Stimulated activated CD4-positive, alpha-beta T cell treated with anti-CD3 and anti-CD28 coated beads, Interleukin-15, amount 100 ng/mL, for 48 hours (primary cell): ENCODE measurements at regions not wholly inside any gene's neighbourhood (a gene's known extent, or its start where the extent isn't known, plus 50 kb on each side); places are given as distances from the start of the nearest gene placed in this dataset.

Experiments
- DNase-seq, 2 donors: peaks; one replicate each; pipeline ENCODE4 v3.0.0-alpha.2; 2020; ENCODE audit warnings: low read depth in 2 of 2

DNA sequence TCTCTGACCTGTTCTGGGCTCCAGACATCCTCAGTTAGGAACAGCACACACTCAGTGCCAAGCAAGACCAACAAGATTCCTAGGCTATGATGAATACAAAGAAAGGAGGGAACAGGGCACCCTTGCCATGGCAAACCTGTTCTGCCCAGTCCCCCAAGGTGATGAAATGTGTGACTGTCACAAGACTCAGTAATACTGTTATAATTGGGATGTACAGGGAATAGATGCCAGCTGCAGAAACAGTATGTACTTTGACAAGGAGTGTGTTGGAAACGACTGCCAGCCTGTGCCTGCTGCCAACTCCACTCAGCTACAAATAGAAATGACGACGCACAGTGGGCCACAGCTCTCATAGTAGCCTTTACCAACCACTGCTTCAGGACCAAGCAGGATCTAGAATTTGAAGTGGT is 453.0 kb downstream of the EFNA5 start:
- DNase-seq, result no peak

DNA sequence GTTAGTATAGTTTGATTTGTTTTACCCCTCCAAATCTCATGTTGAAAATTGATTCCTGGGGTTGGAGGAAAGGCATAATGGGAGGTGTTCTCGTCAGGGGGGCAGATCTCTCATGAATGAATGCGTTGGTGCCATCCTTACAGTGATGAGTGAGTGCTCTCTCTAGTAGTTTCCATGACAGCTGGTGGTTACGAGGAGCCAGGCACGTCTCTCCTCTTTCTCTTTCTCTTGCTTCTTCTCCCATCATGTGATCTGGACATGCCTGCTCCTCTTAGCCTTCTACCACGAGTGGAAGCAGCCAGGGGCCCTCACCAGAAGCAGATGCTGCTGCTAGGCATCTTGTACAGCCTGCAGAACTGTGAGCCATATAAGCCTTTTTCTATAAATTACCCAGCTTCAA is 454.1 kb downstream of the EFNA5 start:
- no peak for DNase-seq

DNA sequence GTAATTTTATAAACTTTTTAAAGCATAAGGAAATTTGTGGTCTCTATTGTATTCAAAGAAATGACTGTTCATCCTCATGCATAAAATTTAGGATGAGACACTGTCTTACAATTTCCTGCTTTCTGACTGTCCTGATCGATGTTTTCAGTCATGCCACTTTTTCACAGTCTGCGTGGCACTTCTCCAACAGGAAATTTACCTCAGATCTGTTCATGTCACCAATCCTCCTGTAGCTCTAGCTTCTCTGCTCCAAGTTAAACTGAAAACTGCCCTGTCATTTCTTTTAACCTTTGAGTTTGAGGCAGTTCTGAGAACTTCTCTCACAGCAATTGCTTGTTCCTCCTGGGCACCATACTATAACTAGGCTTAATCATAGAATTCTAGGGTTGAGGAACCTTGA is 455.1 kb downstream of the EFNA5 start:
- no peak for DNase-seq

DNA sequence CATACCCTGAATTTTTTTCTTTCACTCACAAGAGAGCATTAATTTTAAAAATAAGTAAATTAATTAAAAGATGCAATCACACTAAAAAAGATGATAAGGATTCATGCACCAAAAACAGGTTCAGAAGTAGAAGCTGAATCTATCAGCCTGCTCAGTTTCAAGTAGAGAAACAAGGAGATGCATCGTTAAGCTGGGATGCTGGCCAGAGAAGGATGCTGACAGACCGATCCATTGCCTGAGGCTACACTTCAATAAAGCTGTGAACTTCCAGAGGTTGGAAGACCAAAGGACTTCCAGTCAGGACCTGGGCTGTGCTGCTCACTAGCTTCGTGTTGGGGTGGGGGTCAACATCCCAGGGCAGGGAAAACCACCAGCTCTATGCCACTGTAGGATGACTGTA is 457.7 kb downstream of the EFNA5 start:
- DNase-seq, result no peak

DNA sequence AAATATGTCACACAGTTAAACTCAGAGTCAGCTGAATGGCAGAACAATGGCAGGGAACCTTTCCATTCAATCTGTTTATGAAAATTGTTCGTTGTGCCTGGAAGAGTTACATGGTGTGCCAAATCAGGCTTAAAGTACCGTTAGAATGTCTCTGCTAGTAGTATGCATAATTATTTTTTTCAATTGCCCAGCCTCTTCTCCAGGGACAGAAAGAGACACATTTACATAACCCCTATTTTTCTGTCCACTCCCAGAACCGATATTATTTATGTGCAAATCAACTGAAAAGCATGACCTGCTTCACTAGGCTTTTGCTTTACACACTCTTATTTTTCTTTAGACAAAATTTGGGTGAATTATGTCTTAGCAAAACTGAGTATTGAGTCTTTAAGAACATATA is 459.1 kb downstream of the EFNA5 start:
- DNase-seq, result no peak

DNA sequence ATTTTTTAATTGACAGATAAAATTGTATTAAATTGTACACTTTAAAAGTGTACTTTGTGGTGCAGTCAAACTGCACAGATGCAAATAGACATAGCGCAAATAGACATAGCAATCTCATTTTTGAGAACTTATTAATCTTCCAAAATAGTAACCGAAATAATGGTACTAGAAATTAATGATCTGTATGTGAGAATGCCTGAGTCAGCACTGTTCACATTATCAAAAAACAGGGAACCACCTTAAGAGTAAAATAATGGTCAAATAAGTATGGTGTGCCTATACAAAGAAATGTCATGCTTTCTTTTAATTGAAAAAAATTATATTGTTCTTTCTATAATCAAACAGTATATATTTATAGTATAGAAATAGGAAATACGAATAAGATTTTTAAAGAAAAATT is 461.9 kb downstream of the EFNA5 start:
- no peak for DNase-seq

DNA sequence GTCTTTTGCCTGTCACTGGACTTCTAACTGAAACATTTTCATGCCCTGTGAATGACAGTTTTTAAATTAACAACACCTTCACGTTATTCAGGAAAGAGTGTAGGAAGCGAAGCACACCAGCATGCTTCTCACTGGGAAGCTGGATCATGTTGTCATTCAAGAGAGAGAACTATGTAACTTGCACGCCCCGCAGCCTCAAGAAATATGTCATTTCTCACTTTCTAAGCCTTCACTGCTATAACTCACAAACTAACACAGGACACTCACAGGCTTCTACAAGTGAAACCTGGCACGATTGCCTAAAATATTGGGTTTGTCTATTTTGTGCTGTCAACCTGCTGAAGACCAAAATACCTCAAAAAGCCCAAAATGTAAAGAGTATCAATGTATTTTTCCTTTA is 466.3 kb downstream of the EFNA5 start:
- no peak for DNase-seq

DNA sequence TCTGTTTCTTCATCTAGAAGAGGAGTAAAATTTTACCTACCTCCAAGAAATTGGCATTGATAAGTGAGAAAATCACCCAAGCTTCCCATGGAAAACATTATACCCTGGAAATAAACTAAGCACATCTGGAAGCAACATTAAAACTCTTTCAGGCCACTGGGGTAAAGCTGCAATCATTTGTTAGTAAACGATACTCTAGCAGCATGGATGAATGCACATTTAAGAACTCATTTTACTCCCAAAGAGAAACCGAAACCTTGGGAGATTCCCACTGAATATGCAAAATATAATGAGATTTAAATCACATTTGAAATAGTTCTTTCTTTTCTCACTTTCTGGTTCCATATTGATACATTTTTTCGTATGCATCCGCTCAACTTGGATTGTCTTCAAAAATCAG is 467.5 kb downstream of the EFNA5 start:
- no peak for DNase-seq

DNA sequence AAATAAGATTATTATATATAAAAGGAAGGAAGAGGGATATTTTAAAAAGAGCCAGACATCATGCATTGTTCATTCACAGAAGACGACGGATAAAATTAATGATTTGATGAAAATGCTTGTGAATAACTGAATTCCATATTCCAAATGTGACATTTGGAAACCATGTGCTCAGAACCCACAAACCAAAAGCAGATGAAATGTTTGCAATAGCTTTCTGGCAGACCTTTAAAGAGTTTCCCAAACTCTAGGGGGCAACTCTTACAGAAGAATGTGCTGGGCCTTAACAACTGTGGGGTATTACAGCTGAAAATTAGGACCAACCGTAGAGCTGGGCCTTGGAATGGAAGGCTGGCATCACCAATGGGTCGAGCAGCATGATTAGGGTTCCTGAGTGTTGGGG is 471.0 kb downstream of the EFNA5 start:
- no peak for DNase-seq

DNA sequence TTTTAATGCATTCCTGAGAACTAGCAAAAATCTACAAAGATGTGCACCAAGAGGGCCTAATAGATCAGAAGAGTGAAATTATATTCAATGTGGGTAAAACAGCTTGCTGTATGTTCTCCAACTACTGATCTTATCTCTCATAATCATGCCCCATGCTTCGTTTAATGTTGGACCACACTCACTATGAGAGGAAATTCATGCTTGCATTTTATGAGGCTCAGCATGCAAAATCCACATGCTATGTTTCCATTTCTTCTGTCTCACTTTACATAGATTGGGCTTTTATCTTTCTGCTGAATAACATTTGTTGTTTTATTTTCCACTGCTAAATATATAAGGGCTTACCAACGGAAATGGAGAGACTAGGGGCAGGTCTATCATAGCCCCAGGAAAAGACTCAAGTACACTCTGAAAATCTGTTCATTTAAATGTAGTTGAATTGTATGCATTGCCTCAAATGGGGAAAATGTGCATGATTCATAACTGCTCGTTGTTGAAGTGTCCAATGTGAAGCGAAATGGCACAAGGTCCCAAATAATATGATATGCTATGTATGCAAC is 474.2 kb downstream of the EFNA5 start:
- no peak for DNase-seq

DNA sequence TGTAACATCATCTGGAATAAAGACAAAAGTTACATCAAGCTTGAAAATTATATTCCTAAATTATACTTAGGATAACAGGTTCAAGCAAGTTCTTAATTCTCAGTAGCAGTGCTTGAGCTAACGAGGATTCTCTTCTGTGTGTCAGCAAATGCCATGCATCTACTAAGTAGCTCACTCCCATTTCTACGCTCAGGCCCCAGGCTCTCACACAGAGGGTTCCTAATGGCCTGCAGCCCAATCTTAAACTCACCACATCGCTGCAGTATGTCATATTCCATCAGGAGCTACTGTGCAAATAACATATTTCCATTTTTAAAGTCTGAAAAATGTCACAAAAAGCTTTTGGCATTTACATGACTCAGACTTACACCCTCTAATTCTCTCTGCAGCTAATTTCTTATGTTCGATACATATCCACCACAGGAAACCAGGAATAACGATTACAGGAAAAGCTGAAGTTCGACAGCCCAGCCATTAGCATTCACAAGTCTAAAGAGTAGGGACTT is 474.8 kb downstream of the EFNA5 start:
- no peak for DNase-seq

DNA sequence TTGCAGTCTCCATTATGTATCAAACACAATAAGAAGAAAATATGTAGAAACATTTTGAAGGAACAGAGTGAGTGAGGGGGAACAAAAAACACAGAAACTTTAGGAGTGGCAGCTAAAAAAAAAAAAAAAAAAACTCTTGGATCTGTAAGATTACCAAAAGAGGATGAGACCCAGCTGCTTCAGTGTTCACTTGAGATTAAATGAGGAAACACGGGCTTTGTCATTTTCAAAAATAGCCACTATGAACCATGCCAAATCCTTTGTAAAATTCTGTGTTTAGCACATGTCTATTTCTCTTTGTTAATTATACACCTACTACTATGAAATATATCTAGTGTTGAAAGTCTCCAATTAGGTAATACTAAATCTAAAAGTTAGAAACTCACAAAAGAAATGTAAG is 485.9 kb downstream of the EFNA5 start:
- DNase-seq, result no peak

DNA sequence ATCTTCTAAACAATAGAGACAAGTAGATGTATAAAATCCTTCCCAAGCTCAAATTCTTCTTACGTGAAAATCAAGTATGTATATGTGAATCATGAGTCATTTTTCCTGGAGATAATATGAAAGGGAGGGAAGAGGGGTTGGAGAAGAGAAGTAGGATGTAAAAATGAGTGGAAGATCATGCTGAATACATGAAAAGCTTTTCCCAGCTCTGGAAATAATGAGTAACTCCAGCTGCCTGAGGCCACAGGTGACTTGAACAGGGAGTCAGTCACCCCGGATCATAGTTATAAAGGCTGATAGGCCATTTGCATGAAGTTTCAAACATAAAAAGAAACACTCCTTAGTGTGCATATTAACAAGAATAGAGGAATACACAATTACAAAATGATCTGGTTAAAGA is 486.7 kb downstream of the EFNA5 start:
- DNase-seq, result no peak

DNA sequence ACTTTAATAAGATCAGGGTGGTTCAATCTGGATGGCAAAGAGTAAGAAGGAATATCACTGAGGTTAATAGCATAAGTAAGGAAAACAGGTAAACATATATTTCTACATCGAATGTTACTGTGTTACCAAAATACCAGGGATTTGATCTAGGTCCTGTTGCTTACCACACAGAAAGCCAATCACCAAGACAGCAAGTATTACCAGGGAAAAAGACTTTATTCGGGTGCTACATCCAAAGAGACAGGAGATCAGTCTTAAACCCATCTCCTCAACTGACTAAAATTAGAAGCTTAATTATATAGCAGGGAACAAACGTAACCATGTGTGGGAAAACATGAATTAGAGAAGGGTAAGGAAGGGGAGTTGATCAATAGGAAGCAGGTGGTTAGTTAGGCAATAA is 500.1 kb downstream of the EFNA5 start:
- DNase-seq, result no peak

DNA sequence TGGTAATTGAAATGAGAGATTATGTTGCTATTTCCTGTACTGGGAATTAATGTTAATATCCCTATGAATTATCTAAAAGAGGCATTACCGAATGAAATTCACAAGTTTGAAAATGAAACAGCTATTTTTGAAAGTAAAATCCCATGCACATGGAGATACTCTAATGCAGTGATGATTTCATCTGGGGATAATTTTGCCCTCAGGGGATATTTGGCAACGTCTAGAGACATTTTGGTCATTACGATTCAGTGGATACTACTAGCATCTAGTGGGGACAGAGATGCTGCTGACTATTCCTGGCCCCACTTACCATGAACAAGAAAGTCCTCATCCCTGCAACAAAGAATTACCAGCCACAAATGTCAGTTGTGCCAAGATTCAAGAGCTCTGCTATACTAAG is 500.9 kb downstream of the EFNA5 start:
- DNase-seq, result no peak

DNA sequence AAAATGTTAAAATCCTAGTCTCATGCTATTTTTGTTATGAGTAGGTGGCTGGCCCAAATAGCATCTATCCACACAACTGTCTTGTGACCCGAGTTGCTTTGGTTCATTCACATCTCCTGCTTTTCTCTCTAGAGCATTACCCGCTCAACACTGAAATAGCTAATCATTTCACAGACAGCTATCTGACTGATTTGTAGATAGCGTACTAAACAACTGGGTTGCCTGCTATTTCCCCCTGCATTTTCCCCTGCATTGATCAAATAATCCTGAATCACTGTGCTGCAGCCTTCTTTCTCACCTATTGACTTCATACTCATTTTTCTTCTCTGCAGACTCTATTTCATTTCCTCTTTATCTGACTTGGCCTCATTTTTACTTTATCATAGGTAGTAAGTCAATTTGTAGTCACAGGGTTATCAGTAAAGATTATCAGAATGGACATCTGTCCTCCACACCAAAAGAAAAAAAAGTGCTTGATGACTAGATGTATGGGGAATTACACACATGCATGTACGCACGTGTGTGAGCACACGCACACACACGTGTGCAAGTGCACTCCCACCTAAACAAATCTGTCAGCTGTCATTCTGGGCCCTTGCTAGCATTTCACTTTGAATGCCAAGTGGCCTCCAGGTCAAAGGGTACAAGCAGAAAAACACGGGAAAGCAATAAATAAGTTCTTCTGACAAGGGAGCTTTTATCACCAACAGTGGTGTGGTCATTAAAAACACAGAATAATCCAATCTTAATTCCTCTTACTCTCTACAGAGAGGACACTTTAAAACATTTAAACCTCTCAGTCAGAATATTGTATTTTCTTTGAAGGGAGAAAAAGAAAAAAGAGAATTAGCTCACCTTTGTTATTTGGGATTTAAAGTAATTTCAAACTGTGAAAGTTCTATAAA is 501.6 kb downstream of the EFNA5 start:
- no peak for DNase-seq

DNA sequence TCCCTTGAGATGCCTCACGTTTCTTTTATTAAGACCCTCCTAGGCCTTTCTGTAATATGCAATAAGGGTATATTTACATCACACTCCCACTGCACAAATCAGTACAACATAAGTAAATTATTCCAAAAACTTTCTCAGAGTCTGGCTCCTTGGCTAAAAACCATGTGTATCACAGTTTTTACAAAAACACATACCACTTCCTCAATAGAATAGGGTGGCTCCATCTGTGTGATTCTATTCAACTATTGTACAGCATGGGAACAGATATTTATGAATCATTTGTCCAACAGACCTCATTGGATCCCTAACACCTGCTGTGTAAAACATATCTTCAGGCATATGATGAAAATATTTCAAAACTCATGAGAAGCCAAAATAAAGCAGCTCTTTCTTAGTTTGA is 502.7 kb downstream of the EFNA5 start:
- no peak for DNase-seq

DNA sequence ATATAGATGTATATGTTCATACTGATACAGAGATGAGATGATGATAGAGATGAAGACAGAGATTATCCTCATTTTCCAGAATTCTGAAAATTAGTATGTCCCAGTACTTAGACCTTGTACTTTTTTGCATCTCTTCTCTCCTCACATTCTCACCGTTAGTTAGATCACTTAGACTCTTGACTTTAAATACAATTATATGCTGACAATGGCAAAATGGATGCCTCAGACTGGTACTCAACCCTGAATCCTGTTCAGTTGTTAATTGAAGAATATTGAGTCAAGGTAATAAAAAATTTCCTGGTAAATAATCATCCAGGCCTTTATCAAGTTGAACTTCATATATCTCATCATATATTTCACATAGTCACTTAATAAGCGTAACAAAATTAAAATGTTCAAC is 505.4 kb downstream of the EFNA5 start:
- DNase-seq, result no peak

DNA sequence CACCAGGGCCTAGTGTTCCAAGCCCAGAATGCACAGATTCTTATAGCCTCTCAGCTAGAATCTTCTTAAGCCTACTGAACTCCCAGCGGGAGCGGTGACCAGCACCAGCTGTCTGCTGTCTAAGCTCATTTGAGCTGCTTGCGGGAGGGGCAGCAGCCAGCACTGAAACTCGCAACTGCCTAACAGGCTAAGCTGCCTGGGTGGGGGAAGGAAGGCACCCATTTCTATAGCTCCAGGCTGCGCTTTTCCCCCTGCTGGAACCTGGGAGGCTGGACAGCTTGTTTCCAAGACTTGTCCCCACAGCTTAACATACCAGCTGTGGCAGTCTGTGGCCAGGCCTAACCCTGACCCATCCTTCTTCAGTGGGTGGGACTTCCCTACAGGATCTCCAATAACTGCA is 512.9 kb downstream of the EFNA5 start:
- no peak for DNase-seq

DNA sequence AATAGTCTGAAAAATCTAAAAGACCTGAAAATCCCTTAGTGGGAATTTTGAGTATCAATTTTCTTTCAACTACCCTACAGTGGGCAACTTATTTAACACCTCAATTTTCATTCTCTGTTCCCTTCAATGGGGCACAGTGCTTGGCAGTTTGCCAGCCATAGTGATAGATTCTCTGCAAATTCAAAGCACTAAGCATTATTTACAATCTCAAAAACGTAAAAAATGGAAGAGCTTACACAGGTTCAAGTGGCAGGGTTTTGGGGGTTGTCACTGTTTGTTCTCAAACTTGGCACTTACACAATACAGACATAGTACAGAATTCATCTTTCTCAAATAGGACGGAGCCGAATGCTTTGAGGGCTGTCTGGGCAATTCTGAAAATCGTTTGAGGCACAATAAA is 515.0 kb downstream of the EFNA5 start:
- no peak for DNase-seq

DNA sequence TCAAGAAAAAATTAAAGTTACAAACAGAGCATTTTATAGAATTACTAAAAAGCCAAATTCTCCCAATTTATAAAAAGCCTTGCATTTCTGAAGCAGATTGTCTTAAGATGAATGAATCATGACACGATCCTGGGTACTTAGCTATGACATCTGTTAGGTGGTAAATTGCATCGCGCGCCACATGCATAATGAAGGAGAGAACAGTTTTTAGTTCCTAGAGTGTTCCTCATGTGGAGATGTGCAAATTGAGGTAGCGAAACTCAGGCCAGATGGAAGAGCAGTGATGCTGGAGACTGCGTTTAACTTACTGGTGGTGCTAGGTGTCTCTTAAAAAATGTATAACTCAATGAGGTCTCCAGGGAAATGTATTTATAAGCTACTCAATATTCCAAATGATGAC is 516.1 kb downstream of the EFNA5 start:
- no peak for DNase-seq

DNA sequence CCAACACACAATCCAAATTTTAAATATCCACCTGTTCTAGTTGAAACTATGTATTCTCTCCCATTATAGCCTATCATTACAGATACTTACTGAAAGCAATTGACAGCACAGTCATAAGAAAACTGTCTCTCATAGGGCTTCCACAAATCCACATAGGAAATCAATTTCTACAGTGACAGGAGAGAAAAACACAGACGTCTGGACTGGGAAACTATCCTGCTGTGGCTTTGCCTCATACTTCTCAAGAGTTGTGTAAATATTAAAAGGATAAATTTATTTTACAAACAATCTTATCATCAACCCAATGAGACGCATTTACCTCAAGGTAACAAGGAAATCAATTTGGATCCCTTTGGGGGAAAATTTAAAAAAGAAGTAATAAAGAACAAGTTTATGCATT is 517.5 kb downstream of the EFNA5 start:
- DNase-seq, result no peak

DNA sequence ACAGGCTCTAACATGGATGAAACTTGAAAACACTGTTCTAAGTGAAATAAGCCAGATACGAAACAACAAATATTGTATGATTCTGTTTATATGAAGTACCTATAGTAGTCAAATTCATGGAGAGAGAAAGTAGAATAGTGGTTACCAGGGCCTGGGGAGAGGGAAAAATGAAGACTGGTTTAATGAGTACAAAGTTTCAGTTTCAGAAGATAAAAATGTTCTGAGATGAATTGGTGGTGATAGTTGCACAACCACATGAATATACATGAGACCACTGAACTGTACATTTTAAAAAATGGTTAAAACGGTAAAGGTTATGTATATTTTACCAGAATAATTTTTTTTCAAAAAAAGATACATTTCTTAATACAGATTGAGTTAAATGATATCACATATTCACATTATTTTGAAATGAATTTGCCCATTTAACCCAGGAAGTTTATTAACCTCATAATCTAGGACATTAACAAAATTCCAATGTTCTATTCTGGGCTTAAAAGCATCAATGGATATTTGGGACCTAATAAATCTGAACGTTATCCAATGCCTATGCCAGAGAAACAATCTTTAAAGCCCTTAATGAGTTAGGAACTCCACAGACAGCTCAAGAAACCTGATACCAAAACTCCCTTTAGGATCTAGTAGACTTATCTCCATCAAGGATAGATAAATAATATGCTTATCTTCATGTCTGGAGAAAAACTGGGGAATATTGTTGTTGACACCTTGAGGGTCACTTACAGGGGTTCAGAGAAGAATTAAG is 521.3 kb downstream of the EFNA5 start:
- no peak for DNase-seq
